ENCODE measurements at regions not wholly inside any gene's neighbourhood (a gene's known extent, or its start where the extent isn't known, plus 50 kb on each side); places are given as distances from the start of the nearest gene placed in this dataset.

DNA sequence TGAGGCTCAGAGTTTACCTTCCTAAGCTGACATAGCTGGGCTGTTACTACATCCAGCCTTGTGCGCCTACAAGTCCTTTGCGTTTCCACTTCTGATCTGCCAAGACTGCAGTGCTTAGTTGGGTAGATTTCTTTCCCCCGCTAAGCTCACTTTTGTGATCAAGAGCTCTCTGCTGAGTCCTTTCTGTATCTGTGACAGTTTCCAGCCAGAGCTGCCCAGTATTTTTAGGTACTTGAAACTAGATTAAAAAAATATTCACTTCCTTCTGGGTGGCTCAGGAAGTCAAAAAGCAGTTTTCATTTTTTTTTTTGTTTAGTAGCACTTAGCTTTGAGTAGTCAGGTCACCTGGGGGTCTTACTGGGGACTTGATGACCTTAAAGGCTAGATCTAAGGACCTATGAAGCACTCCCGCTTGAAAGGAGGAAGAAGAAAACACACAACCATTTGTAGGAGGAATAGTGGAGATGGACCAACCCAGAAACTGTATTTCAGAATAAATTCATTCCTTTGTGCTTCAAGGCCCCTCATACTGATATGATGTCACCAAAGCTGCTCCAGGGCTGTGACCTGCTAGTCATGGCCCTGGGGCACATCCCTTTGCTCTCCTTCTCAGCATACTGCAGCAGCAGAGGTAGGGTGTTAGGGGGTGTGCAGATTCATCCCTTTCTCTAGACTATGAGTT is 75.6 kb upstream of the HNF1B start:
- intact Hi-C loops (cut with micrococcal nuclease) (no loop called here), dilution Hi-C loops (cut with MboI; ENCODE audit: extremely low pct_ligation_motif_present, low sequenced_read_pairs) (no loop called here)
- no peaks in the 10 kb centered on the region for H3K36me3 ChIP-seq (ENCODE audit: control insufficient read depth in 2 of 2, extremely low read depth in 1 of 2, insufficient read depth in 2 of 2, low read length in 2 of 2)
- DNase-seq (ENCODE audit: low read depth, low spot score) (no peak), FAIRE-seq (no peak)
- no peak for TF ChIP-seq MYC (IDR thresholded peaks at IDR 0.05; ENCODE audit: low read depth, low read length)
- TF ChIP-seq FOS (IDR thresholded peaks at IDR 0.05; ENCODE audit: borderline replicate concordance, insufficient read depth, low read length): no peak
- TF ChIP-seq POLR2AphosphoS5 (IDR thresholded peaks at IDR 0.05; ENCODE audit: insufficient read depth, low read depth, low read length): no peak
- no peak for TF ChIP-seq EZH2 (IDR thresholded peaks at IDR 0.05; ENCODE audit: borderline replicate concordance, low read depth, low read length, severe bottlenecking)
- TF ChIP-seq MAX (IDR thresholded peaks at IDR 0.05; ENCODE audit: insufficient read depth, insufficient read length): no peak
- TF ChIP-seq CTCF (IDR thresholded peaks at IDR 0.05; ENCODE audit: extremely low read depth in 1 of 2, insufficient read depth in 1 of 2, low read depth in 1 of 2, low read length in 2 of 2): no peak
- no peak for TF ChIP-seq JUN (IDR thresholded peaks at IDR 0.05; ENCODE audit: borderline replicate concordance, insufficient read depth, insufficient read length, low read depth)
- TF ChIP-seq POLR2A (IDR thresholded peaks at IDR 0.05; ENCODE audit: low read depth, low read length): no peak
- no peak for TF ChIP-seq GATA2 (IDR thresholded peaks at IDR 0.05; ENCODE audit: insufficient read depth, insufficient read length, low read depth, low read length)
- peaks cover 20% of the 10 kb centered on the region for H3K4me1 ChIP-seq (ENCODE audit: control insufficient read depth, extremely low read depth, insufficient read depth, low read length)
- H3K79me2 ChIP-seq (ENCODE audit: control insufficient read depth, insufficient read depth, low read length): no peaks in the 10 kb centered on the region
- H3K9me3 ChIP-seq (replicated peaks; ENCODE audit: control insufficient read depth, insufficient read depth, low read length): no peaks in the 10 kb centered on the region
- no peak overlapping the region for H3K27ac ChIP-seq (ENCODE audit: insufficient read depth, low read depth, low read length)
- BruUV-seq (replicated peaks): no TSS peak
- H4K20me1 ChIP-seq (replicated peaks; ENCODE audit: control insufficient read depth, extremely low read depth, insufficient read depth, low read length): no peaks in the 10 kb centered on the region
- no peaks in the 10 kb centered on the region for H3K9me1 ChIP-seq (replicated peaks; ENCODE audit: control insufficient read depth, extremely low read depth, insufficient read depth, low read length)
- ChIA-PET CTCF (interaction anchor here (0.6 to 1.4 kb wide), 4 partner anchors 11 to 170 kb away, joined by 3 to 5 read pairs (median 3); no protein-coding TSS in a partner anchor), POLR2A (no interaction called here)
- H3K9ac ChIP-seq (replicated peaks; ENCODE audit: extremely low read depth, insufficient read depth, low read length): no peak overlapping the region
- no peak overlapping the region for H3K4me3 ChIP-seq (replicated peaks in 1 of 3; ENCODE audit: insufficient read depth in 1 of 3, low read depth in 1 of 3, low read length in 3 of 3)
- H3K4me2 ChIP-seq (ENCODE audit: insufficient read depth, low read length): no peak overlapping the region
- peaks cover 0 to under 1% of the 10 kb centered on the region in 2 experiments for H3K27me3 ChIP-seq (ENCODE audit: control insufficient read depth in 2 of 2, insufficient read depth in 2 of 2, low read length in 2 of 2)
- H2AFZ ChIP-seq (ENCODE audit: low read depth, low read length): no peak overlapping the region

Measured in endothelial cell of umbilical vein (primary cell).